ENCODE measurements at regions not wholly inside any gene's neighbourhood (a gene's known extent, or its start where the extent isn't known, plus 50 kb on each side); places are given as distances from the start of the nearest gene placed in this dataset.

GRCh38 chr7:114160925-114161324 is 242.1 kb upstream of the PPP1R3A start:
- FAIRE-seq (no peak), DNase-seq (ENCODE audit: insufficient read length, low spot score) (no peak)
- no peak for TF ChIP-seq SPI1 (IDR thresholded peaks at IDR 0.05; ENCODE audit: low read depth, low read length)
- TF ChIP-seq POLR2A (IDR thresholded peaks at IDR 0.05; ENCODE audit: low read depth, low read length) = no peak
- TF ChIP-seq PAX5 (IDR thresholded peaks at IDR 0.05; ENCODE audit: insufficient read depth, low read length, severe bottlenecking) = no peak
- TF ChIP-seq TAF1 (IDR thresholded peaks at IDR 0.05; ENCODE audit: low read depth, low read length) = no peak
- no peak for TF ChIP-seq POU2F2 (IDR thresholded peaks at IDR 0.05; ENCODE audit: low read depth, low read length)
- TF ChIP-seq POLR2AphosphoS5 (IDR thresholded peaks at IDR 0.05; ENCODE audit: low read depth, low read length) = no peak

- no peak for FAIRE-seq
- no peak for DNase-seq (ENCODE audit: insufficient read length, low spot score)
- TF ChIP-seq POU2F2 (IDR thresholded peaks at IDR 0.05; ENCODE audit: low read depth, low read length) (no peak), POLR2A (IDR thresholded peaks at IDR 0.05; ENCODE audit: low read depth, low read length) (no peak), PAX5 (IDR thresholded peaks at IDR 0.05; ENCODE audit: insufficient read depth, low read length, severe bottlenecking) (no peak), TAF1 (IDR thresholded peaks at IDR 0.05; ENCODE audit: low read depth, low read length) (no peak), SPI1 (IDR thresholded peaks at IDR 0.05; ENCODE audit: low read depth, low read length) (no peak), POLR2AphosphoS5 (IDR thresholded peaks at IDR 0.05; ENCODE audit: low read depth, low read length) (no peak)
Measured at GRCh38 chr7:114158854-114159253, 240.0 kb upstream of the PPP1R3A start.

- FAIRE-seq (no peak), DNase-seq (ENCODE audit: insufficient read length, low spot score) (no peak)
- TF ChIP-seq PAX5 (IDR thresholded peaks at IDR 0.05; ENCODE audit: insufficient read depth, low read length, severe bottlenecking) (no peak), TAF1 (IDR thresholded peaks at IDR 0.05; ENCODE audit: low read depth, low read length) (no peak), POU2F2 (IDR thresholded peaks at IDR 0.05; ENCODE audit: low read depth, low read length) (no peak), SPI1 (IDR thresholded peaks at IDR 0.05; ENCODE audit: low read depth, low read length) (no peak), POLR2A (IDR thresholded peaks at IDR 0.05; ENCODE audit: low read depth, low read length) (no peak), POLR2AphosphoS5 (IDR thresholded peaks at IDR 0.05; ENCODE audit: low read depth, low read length) (no peak)
Measured at GRCh38 chr7:114158275-114158674, 239.5 kb upstream of the PPP1R3A start.

- no peak for FAIRE-seq
- DNase-seq (ENCODE audit: insufficient read length, low spot score) = no peak
- no peak for TF ChIP-seq POLR2A (IDR thresholded peaks at IDR 0.05; ENCODE audit: low read depth, low read length)
- no peak for TF ChIP-seq PAX5 (IDR thresholded peaks at IDR 0.05; ENCODE audit: insufficient read depth, low read length, severe bottlenecking)
- TF ChIP-seq TAF1 (IDR thresholded peaks at IDR 0.05; ENCODE audit: low read depth, low read length) = no peak
- TF ChIP-seq SPI1 (IDR thresholded peaks at IDR 0.05; ENCODE audit: low read depth, low read length) = no peak
- TF ChIP-seq POLR2AphosphoS5 (IDR thresholded peaks at IDR 0.05; ENCODE audit: low read depth, low read length) = no peak
- no peak for TF ChIP-seq POU2F2 (IDR thresholded peaks at IDR 0.05; ENCODE audit: low read depth, low read length)
Measured at GRCh38 chr7:114156178-114156577, 237.4 kb upstream of the PPP1R3A start.

- no peak for TF ChIP-seq POLR2AphosphoS5 (IDR thresholded peaks at IDR 0.05; ENCODE audit: low read depth, low read length)
- no peak for TF ChIP-seq SPI1 (IDR thresholded peaks at IDR 0.05; ENCODE audit: low read depth, low read length)
- no peak for TF ChIP-seq PAX5 (IDR thresholded peaks at IDR 0.05; ENCODE audit: insufficient read depth, low read length, severe bottlenecking)
- TF ChIP-seq POU2F2 (IDR thresholded peaks at IDR 0.05; ENCODE audit: low read depth, low read length) = no peak
- TF ChIP-seq POLR2A (IDR thresholded peaks at IDR 0.05; ENCODE audit: low read depth, low read length) = no peak
- no peak for TF ChIP-seq TAF1 (IDR thresholded peaks at IDR 0.05; ENCODE audit: low read depth, low read length)
- FAIRE-seq (no peak), DNase-seq (ENCODE audit: insufficient read length, low spot score) (no peak)
Measured at GRCh38 chr7:114155116-114156110, 236.6 kb upstream of the PPP1R3A start.

- FAIRE-seq = no peak
- no peak for TF ChIP-seq POU2F2 (IDR thresholded peaks at IDR 0.05; ENCODE audit: low read depth, low read length)
- TF ChIP-seq POLR2AphosphoS5 (IDR thresholded peaks at IDR 0.05; ENCODE audit: low read depth, low read length) = no peak
- no peak for TF ChIP-seq PAX5 (IDR thresholded peaks at IDR 0.05; ENCODE audit: insufficient read depth, low read length, severe bottlenecking)
- no peak for TF ChIP-seq TAF1 (IDR thresholded peaks at IDR 0.05; ENCODE audit: low read depth, low read length)
- no peak for TF ChIP-seq POLR2A (IDR thresholded peaks at IDR 0.05; ENCODE audit: low read depth, low read length)
- no peak for TF ChIP-seq SPI1 (IDR thresholded peaks at IDR 0.05; ENCODE audit: low read depth, low read length)
- no peak for DNase-seq (ENCODE audit: insufficient read length, low spot score)
Measured at GRCh38 chr7:114153700-114154099, 234.9 kb upstream of the PPP1R3A start.

GRCh38 chr7:114152314-114152938 is 233.6 kb upstream of the PPP1R3A start:
- no peak for DNase-seq (ENCODE audit: insufficient read length, low spot score)
- no peak for TF ChIP-seq PAX5 (IDR thresholded peaks at IDR 0.05; ENCODE audit: insufficient read depth, low read length, severe bottlenecking)
- no peak for FAIRE-seq

GRCh38 chr7:114151777-114152176 is 233.0 kb upstream of the PPP1R3A start:
- FAIRE-seq (no peak), DNase-seq (ENCODE audit: insufficient read length, low spot score) (no peak)
- TF ChIP-seq PAX5 (IDR thresholded peaks at IDR 0.05; ENCODE audit: insufficient read depth, low read length, severe bottlenecking) (no peak), POLR2AphosphoS5 (IDR thresholded peaks at IDR 0.05; ENCODE audit: low read depth, low read length) (no peak), SPI1 (IDR thresholded peaks at IDR 0.05; ENCODE audit: low read depth, low read length) (no peak), POLR2A (IDR thresholded peaks at IDR 0.05; ENCODE audit: low read depth, low read length) (no peak), POU2F2 (IDR thresholded peaks at IDR 0.05; ENCODE audit: low read depth, low read length) (no peak), TAF1 (IDR thresholded peaks at IDR 0.05; ENCODE audit: low read depth, low read length) (no peak)

- TF ChIP-seq POU2F2 (IDR thresholded peaks at IDR 0.05; ENCODE audit: low read depth, low read length) (no peak), SPI1 (IDR thresholded peaks at IDR 0.05; ENCODE audit: low read depth, low read length) (no peak), TAF1 (IDR thresholded peaks at IDR 0.05; ENCODE audit: low read depth, low read length) (no peak), POLR2A (IDR thresholded peaks at IDR 0.05; ENCODE audit: low read depth, low read length) (no peak), PAX5 (IDR thresholded peaks at IDR 0.05; ENCODE audit: insufficient read depth, low read length, severe bottlenecking) (no peak), POLR2AphosphoS5 (IDR thresholded peaks at IDR 0.05; ENCODE audit: low read depth, low read length) (no peak)
- DNase-seq (ENCODE audit: insufficient read length, low spot score) (no peak), FAIRE-seq (no peak)
Measured at GRCh38 chr7:114150689-114151088, 231.9 kb upstream of the PPP1R3A start.

All from GM12891 (cell line).